Renal cortex interstitium (tissue), 11 donors: ENCODE measurements at regions not wholly inside any gene's neighbourhood (a gene's known extent, or its start where the extent isn't known, plus 50 kb on each side); places are given as distances from the start of the nearest gene placed in this dataset.

Experiments
- DNase-seq, 11 donors: peaks; one replicate each; pipeline ENCODE4 v3.0.0-alpha.2; 2013; ENCODE audit warnings: low read depth in 9 of 11, low spot score in 4 of 11; ENCODE audit errors: extremely low read depth in 1 of 11

DNA sequence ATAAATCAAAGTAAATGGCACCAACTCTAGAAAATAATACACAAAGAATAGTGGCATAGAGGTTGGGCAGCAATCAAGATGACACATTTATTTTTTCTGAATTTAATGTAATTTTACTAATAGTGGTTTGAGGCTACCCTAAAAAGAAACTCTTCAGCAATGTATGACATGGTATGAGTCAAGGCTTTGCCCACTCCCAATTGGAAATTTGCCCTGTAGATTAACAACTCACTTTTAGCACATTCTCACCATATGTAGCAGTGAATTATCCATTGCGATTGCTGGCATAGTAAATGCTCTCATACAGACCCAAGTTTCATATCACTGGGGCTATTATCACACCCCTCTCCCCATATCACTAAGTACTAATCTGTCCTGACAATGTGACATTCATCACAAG is 832.1 kb upstream of the ZNF608 start:
- DNase-seq, result no peak

DNA sequence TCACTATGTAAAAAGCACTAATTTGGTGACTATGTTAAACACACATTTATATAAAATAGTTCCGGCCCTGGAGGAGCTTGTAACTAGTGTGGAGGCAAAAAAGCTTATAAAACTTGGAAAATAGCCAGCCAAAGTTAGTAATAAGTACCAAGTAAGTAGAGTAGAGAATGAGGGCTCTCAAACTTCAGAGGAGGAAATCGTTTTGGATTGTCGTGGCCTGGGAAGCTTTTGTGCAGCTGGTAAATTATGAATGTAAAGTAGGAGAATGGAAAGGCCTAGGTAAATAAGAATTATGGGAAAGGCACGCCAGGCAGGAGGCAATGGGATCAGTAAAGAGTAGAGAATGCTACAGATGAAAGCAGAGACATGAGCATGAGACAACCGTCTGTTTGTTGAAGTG is 832.7 kb upstream of the ZNF608 start:
- no peak for DNase-seq

DNA sequence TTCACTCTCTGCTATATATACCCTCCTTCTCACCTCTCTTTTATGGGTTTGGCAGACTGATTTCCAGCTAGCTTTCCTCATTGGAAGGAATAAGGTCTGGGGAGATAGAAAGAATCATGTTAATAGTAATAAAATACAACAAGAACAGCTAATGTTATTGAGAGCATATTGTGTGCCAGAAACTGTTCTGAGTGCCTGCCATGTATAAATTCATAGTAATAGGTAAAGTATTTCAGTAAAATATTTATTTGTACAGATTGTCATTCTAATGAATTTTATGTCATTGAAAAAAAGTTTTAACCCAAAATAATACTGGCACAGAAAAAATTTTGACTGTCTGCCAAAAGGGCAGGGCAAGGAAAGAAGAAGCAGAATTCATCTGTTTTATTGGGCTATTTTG is 834.9 kb upstream of the ZNF608 start:
- DNase-seq, result no peak

DNA sequence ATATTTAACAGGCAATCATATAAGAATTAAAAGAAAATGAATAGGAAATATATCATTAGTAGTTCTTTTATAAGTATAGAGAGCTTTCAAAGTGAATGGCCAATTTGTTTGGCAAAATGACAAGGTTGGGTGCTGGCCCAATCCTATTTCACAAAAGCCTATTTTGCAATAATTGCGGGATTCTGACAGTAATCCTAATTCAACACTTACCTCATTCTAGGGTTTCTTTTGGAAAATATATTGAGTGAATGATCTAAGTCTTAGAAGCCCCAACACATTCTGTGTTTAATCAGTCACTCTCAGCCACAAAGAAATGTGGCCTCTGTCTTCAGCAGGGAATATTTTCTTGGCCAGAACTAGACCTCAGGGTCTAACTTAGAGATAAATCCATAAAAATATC is 835.9 kb upstream of the ZNF608 start:
- no peak for DNase-seq

DNA sequence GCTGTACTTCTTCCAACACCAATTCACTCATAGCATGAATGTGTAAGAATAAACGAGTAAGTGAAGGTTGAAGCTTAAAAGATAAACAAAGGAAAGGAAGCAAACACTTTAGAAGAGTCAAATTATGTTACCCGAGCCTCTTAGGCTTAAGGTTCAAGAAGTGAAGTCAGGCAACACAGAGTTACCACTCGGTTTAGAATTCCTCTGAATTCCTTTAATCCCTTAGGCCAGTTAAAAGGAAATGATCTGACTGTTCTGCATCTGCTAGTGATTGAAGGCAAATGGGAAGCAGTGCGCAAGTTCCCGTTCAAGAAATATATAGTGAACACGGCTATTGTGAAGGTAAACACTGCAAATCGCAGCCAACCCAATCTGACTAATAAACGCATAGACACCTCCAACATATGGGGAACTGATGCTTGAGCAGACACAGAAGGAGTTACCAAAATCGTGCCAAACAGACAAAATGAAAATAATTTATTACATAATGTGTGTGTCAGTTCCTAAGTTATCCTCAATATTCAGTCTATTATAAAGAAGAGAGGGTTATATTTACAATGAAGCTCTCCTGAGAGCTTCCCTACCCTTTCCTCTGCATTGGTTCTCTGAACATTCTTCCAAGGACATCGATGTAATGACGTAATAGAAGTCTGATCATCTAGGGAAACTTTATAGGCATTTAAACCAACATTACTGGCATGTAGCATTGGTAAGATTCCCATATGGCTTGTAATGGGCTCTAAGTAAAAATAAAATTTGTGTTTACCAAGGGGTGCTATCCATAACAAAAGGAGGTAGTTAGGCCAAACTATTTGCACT is 837.1 kb upstream of the ZNF608 start:
- no peak for DNase-seq

DNA sequence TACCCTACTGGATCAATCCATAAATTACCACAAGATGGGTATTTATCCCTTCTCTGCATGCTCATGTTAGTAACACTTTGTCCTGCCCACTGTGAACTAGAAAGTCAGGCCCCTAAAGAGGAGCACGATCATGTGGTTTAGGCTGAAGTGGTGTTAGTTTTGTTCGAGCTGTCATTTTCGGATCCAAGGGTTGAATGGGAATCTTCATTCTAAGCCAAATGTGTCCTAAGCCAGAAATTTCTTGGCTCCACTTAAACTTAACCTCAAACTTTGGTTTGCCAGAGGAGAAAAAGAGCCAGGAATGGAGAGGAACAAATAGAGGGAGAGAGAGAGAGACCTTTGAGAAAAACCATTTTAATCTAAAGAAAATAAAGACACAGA is 837.7 kb upstream of the ZNF608 start:
- DNase-seq, result no peak

DNA sequence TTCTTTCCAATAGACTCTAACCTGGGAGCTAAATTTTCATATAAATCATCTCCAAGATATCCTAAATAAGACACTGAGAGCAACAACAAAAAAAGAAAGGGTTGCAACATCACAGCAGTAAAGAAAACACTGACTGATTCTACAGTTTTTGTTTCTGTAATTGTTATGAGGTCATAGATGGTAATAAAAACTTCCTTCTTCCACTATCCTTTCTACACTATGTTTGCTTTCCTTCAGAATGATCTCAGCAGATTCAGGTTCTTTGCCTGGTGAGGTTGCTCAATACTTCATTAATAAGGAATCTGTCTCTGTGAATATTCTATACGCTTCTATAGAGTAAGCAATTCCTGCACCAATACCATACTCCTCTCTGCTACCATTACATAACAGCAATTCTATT is 835.6 kb upstream of the GRAMD2B start:
- no peak for DNase-seq

DNA sequence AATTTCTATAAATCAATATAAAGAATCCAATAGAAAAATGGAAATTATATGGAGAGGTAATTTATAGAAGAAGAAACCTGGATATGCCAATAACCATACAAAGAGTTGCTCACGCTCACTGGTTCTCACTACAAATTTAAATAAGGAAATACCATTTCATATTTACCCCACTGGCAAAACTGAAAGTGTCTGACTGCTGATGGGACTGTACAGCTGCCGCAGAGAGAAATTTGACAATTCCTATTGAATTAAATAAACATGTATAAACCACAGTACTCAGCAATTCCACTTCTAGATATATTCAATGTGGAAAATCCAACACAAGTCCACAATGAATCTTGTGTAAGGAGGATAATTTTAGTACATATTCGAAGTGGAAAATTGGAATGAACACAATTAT is 830.4 kb upstream of the GRAMD2B start:
- no peak for DNase-seq

DNA sequence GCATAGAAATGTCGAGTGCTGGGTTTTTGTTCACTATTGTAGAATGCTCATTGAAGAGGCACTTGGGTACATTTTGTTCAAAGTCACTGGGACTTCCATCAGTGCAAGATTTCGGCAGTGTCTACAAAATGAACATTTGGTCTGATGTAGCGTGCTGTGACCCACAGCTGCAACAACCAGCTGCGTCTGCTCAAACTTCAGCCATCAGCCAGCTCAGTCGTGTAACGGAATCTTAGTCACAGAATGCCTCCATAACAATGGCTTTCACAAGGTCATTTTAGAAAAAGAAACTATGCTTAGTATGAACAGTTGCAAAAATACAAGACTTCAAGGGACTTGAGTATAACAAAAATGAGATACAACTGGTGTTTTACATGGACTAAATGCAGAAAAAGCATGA is 828.1 kb upstream of the GRAMD2B start:
- DNase-seq, result peak in 10 of 11 donors; percentile 42 to 79 (median 61)

DNA sequence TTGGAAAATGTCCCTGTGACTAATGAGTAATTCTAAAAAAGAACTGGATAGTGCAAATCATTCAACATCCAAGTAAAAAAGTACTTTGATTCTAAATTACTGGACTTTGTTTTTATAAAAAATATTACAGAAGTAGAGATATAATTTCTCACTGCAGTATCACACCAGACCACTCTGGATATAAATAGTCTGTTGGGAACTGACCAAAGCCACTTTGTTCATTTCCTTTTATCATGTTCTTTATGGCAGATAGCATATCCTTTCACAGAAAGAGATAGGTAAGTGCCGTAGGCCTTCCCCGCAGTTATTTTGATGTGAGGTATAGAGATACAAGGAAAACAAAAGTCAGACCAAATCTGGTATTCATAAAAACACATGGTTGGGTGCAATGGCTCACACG is 827.4 kb upstream of the GRAMD2B start:
- DNase-seq, result no peak

DNA sequence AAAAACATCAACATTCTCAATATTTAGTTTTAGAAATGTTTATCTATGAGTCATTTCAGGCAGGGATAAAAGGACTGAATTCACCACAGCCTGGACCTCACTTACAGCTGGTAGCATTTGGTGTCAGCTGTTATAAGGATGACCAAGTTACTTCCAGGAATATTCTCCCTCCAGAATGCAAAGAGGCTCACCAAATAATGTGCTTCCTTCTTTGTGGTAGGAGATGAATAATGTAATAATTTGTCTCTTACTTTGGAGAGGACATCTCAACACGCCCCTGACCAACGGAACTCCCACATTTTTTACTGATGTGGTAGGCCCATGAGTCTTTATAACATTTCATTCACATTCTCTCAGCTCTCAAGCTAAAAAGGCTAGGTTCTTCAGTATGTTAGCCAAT is 825.9 kb upstream of the GRAMD2B start:
- DNase-seq, result no peak

DNA sequence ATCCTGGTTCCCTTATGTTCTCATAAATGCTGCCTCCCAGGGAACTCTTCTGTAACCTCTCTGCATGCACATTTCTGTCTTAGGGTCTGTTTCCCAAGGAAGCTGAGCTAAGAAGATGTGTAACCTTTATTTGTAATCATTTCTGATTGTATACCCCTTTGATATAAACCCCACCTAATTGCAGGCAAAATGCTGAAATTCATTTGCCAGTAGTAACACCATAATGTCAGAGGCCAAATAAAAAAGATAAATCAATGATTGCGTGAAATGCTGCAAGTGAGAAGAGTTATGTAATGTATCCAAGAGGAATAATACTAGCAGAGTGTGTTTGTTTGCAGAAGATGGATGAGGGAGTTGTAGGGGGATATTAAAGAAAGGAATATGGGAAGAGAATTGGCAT is 822.6 kb upstream of the GRAMD2B start:
- DNase-seq, result no peak

DNA sequence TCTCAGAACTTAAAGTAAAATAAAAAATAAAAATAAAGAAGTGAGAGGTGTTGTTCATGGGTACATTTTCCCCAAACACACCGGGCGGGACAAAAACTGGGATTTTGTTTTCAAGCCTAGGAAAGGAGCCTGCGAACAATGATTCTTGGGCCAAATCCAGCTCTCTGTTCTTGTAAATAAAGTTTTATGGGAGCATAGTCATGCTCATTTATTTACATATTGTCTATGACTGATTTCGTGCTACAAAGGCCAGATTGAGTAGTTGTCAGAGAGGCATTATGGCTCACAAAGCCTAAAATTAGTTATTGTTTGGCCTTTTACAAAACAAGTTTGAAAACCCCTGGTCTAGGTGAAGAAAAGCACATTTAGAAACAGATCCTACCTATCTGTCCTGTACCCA is 821.0 kb upstream of the GRAMD2B start:
- no peak for DNase-seq

DNA sequence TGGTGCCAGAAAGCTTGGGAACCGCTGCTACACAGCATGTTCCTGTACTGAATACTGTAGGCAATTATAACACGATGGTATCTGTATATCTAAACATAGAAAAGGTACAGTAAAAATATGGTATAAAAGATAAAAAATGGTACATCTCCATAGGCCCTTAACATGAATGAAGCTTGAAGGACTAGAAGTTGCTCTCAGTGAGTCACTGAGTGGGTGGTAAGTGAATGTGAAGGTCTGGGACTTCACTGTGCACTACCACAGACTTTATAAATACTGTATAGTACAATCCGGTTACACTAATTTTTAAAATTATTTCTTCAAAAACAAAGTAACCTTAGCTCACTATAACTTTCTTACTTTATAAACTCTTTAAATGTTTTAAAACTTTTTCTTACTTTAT is 819.9 kb upstream of the GRAMD2B start:
- no peak for DNase-seq

DNA sequence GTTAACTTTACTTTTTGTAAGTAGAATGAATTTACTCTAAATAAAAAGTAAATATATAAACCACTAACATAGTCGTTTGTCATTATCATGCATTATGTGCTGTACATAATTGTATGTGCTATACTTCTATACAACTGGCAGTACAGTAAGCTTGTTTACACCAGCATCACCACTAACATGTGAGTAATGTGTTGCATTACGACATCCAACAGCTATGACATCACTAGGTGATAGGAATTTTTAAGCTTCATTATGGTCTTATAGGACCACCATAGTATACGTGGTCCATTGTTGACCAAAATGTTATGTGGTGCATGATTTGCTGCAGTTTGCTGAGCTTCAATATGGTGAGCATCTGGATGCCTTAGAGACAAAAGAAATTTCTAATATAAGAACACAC is 819.1 kb upstream of the GRAMD2B start:
- no peak for DNase-seq

DNA sequence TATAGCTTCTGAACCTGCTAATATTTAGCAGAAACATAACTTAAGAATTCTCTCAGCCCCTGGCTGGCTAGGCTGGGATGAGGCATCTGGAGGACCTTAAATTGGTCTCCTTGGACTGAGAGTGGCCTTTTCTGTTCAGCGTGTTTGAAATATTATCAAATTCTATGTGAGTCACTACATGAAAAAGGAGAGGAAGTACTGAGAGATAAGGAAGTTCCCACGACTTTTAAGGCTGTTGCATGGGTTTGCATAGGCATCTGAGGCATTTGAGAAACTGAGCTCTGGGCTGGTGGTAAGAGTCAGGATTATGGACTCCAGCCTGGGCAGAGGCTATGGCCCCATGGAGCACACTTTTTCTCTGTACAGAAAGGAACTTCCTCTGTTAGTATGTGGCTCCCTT is 816.2 kb upstream of the GRAMD2B start:
- no peak for DNase-seq

DNA sequence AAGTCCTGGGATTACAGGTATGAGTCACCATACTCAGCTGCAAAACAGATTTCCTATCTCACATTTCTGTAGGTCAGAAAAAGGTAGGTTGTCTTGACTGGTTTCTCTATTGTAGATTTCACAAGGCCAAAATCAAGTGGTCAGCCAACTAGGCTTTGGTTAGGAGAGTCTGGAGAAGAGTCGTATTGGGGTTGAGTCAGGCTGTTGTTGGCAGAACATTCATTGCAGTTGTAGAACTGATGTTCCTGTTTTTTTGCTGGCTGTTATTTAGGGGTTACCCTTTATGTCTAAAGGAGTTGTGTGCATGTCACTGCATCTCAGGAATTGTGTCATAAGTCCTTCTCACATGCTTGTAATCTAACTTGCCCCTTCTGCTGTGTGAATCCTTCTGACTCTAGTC is 814.2 kb upstream of the GRAMD2B start:
- DNase-seq, result no peak

DNA sequence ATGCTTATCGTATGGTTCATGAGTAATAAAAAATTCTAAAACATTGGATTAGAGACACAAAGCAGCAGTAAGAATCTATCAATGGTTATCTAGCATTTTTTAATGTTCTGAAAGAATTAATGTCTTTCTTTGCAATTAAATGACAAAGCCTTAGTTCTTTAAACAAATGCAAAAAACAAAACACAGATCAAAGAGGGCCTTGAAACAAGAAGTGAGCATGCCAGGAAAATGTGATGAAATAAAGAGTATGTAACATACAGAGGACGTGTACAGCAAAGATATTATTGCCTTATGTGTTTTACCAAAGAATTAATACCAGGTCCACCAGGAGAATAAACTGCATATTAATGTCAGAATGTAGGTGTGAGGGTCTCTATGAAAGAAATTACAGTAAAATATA is 812.3 kb upstream of the GRAMD2B start:
- no peak for DNase-seq

DNA sequence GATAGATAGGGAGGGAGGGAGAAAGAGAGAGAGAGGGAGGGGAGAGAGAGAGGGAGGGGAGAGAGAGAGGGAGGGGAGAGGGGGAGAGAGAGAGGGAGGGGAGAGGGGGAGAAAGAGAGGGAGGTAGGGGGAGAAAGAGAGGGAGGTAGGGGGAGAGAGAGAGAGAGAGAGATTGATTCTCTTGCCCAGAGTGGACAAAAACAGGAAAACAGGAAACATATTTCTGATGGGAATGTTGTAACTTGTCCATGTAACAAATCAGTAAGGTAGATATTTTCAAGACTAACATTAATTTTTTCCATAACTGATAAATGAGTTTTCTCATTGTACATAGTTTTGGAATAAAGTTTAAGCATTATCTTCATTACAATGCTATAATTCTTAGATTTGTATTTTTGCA is 811.7 kb upstream of the GRAMD2B start:
- no peak for DNase-seq

DNA sequence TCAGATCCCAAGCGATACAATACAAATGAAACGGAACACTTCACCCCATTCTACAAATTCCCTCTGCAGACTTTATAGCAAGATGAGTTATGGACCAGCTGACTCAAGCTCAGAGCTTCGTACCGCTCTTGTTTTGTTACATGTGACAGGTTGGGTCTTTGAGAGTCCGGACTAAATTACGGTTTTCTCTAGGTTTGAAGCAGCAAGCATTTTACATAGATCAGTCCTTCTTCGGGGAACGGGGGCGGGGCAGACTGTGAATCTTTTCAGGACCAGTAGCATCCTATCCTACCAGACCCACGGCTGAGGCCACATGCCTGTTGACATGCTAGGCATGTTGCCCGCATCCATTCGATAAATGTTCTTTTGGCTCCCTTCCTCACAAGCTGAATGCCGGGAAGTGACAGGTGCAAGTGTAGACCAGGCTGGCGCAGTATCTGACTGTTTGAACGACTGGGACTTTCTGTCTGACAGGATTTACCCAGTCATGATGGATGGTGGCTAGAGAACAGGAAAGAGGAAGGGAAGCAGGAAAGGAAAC is 811.0 kb upstream of the GRAMD2B start:
- DNase-seq, result no peak

DNA sequence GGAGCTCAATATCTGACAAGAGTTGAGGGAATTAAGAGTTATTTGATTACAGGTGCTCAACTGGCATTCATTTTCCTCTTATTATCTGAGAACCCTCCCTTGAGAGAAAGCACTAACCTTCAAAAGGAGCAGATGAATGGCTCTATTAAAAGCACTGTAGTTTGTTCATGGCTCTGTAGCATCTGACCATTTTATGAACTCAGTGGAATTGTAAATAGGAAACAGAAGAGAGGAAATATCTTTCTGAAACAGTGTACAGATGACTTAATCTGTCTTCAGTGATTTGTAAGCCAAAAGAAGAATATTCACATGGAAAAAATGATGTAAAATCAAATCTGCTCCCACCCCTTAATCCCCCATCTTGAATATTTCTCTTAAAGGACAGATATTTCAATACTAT is 810.4 kb upstream of the GRAMD2B start:
- DNase-seq, result peak in 1 of 11 donors; percentile 21
